ENCODE measurements at regions not wholly inside any gene's neighbourhood (a gene's known extent, or its start where the extent isn't known, plus 50 kb on each side); places are given as distances from the start of the nearest gene placed in this dataset.

GRCh38 chr10:6751363-6751762 lies 171.3 kb upstream of the PRKCQ start:
- Mint-ChIP-seq H3K36me3 (ENCODE audit: low read depth) (peaks cover 4% of the 10 kb centered on the region), H3K4me3 (no peak overlapping the region), H3K27ac (no peak overlapping the region), H3K9me3 (peaks cover 20% of the 10 kb centered on the region), H3K4me1 (peaks cover 37% of the 10 kb centered on the region), H3K27me3 (ENCODE audit: low read depth, poor library complexity) (peaks cover 24% of the 10 kb centered on the region)
- no peak for DNase-seq
- TF ChIP-seq CTCF (IDR thresholded peaks at IDR 0.05) = no peak

GRCh38 chr10:6748981-6749635 lies 169.0 kb upstream of the PRKCQ start:
- Mint-ChIP-seq H3K27me3 (ENCODE audit: low read depth, poor library complexity) (peaks cover 19% of the 10 kb centered on the region), H3K4me3 (no peak overlapping the region), H3K9me3 (peaks cover 20% of the 10 kb centered on the region), H3K36me3 (ENCODE audit: low read depth) (peaks cover 4% of the 10 kb centered on the region), H3K4me1 (peaks cover 27% of the 10 kb centered on the region), H3K27ac (no peak overlapping the region)
- TF ChIP-seq CTCF (IDR thresholded peaks at IDR 0.05) = no peak
- DNase-seq = no peak

- Mint-ChIP-seq H3K4me3 (no peak overlapping the region), H3K4me1 (peaks cover 28% of the 10 kb centered on the region), H3K9me3 (peaks cover 20% of the 10 kb centered on the region), H3K27me3 (ENCODE audit: low read depth, poor library complexity) (peaks cover 12% of the 10 kb centered on the region), H3K36me3 (ENCODE audit: low read depth) (peaks cover 4% of the 10 kb centered on the region), H3K27ac (peak overlapping the region; percentile 53)
- TF ChIP-seq CTCF (IDR thresholded peaks at IDR 0.05) = no peak
- DNase-seq = no peak
Measured at GRCh38 chr10:6748029-6748428, 168.0 kb upstream of the PRKCQ start.

- H3K27me3 Mint-ChIP-seq (ENCODE audit: low read depth, poor library complexity) = peaks cover 12% of the 10 kb centered on the region
- peaks cover 29% of the 10 kb centered on the region for H3K4me1 Mint-ChIP-seq
- H3K36me3 Mint-ChIP-seq (ENCODE audit: low read depth) = peaks cover 4% of the 10 kb centered on the region
- DNase-seq = no peak
- peaks cover 18% of the 10 kb centered on the region for H3K9me3 Mint-ChIP-seq
- no peak overlapping the region for H3K27ac Mint-ChIP-seq
- H3K4me3 Mint-ChIP-seq = no peak overlapping the region
- no peak for TF ChIP-seq CTCF (IDR thresholded peaks at IDR 0.05)
Measured at GRCh38 chr10:6746782-6747181, 166.7 kb upstream of the PRKCQ start.

GRCh38 chr10:6743291-6743849 lies 163.3 kb upstream of the PRKCQ start:
- peaks cover 34% of the 10 kb centered on the region for H3K4me1 Mint-ChIP-seq
- H3K27ac Mint-ChIP-seq = peak overlapping the region; percentile 12
- no peaks in the 10 kb centered on the region for H3K27me3 Mint-ChIP-seq (ENCODE audit: low read depth, poor library complexity)
- no peaks in the 10 kb centered on the region for H3K36me3 Mint-ChIP-seq (ENCODE audit: low read depth)
- no peaks in the 10 kb centered on the region for H3K9me3 Mint-ChIP-seq
- TF ChIP-seq CTCF (IDR thresholded peaks at IDR 0.05) = no peak
- H3K4me3 Mint-ChIP-seq = no peak overlapping the region
- DNase-seq = no peak

GRCh38 chr10:6741541-6741941 lies 161.5 kb upstream of the PRKCQ start:
- Mint-ChIP-seq H3K27me3 (ENCODE audit: low read depth, poor library complexity) (peaks cover 1% of the 10 kb centered on the region), H3K36me3 (ENCODE audit: low read depth) (no peaks in the 10 kb centered on the region), H3K9me3 (no peaks in the 10 kb centered on the region), H3K4me1 (peaks cover 51% of the 10 kb centered on the region), H3K27ac (no peak overlapping the region), H3K4me3 (no peak overlapping the region)
- DNase-seq = no peak
- TF ChIP-seq CTCF (IDR thresholded peaks at IDR 0.05) = no peak

Measured in nephron progenitor cell (in vitro differentiated cells).